ENCODE measurements at regions not wholly inside any gene's neighbourhood (a gene's known extent, or its start where the extent isn't known, plus 50 kb on each side); places are given as distances from the start of the nearest gene placed in this dataset.

GRCh38 chr4:66367043-66367660, 696.9 kb upstream of the EPHA5 start:
- TF ChIP-seq CTCF (IDR thresholded peaks at IDR 0.05) (no peak), EP300 (IDR thresholded peaks at IDR 0.05) (no peak), POLR2A (IDR thresholded peaks at IDR 0.05; ENCODE audit: low read depth) (no peak), POLR2AphosphoS5 (IDR thresholded peaks at IDR 0.05) (no peak)

All from esophagus muscularis mucosa (tissue), 4 donors.